Left hindlimb (tissue), 1 donor: ENCODE measurements at regions not wholly inside any gene's neighbourhood (a gene's known extent, or its start where the extent isn't known, plus 50 kb on each side); places are given as distances from the start of the nearest gene placed in this dataset.
"Not testable (repeated sequence)": the region's sequence is repeated elsewhere in the genome, so short reads cannot be mapped to it uniquely, and the experiment has no call there.

Experiments
- DNase-seq: peaks from one replicate; pipeline ENCODE4 v3.0.0-alpha.2; 2018

GRCh38 chr22:26937213-26937612, 279.8 kb downstream of the MIAT start:
- no peak for DNase-seq

- no peak for DNase-seq
These were observed 282.1 kb downstream of the MIAT start for GRCh38 chr22:26939466-26939865.

- no peak for DNase-seq
These were observed 284.7 kb downstream of the MIAT start for GRCh38 chr22:26941896-26942636.

- DNase-seq, result no peak
These were observed 285.2 kb downstream of the MIAT start for GRCh38 chr22:26942637-26942957.

GRCh38 chr22:26945565-26945964, 288.2 kb downstream of the MIAT start:
- no peak for DNase-seq

GRCh38 chr22:26949193-26949592, 291.8 kb downstream of the MIAT start:
- no peak for DNase-seq

GRCh38 chr22:26951139-26951538, 293.8 kb downstream of the MIAT start:
- not testable (repeated sequence) for DNase-seq

- no peak for DNase-seq
These were observed 294.6 kb downstream of the MIAT start for GRCh38 chr22:26952004-26952403.

- DNase-seq, result no peak
These were observed 295.1 kb downstream of the MIAT start for GRCh38 chr22:26952451-26953011.

- DNase-seq, result no peak
These were observed 295.9 kb downstream of the MIAT start for GRCh38 chr22:26953012-26953883.

GRCh38 chr22:26956371-26956770, 299.0 kb downstream of the MIAT start:
- no peak for DNase-seq

GRCh38 chr22:26957176-26957575, 299.8 kb downstream of the MIAT start:
- no peak for DNase-seq

GRCh38 chr22:26957897-26958296, 300.5 kb downstream of the MIAT start:
- DNase-seq, result no peak

- DNase-seq, result no peak
These were observed 301.0 kb downstream of the MIAT start for GRCh38 chr22:26958378-26958777.

GRCh38 chr22:26964642-26965041, 307.3 kb downstream of the MIAT start:
- DNase-seq, result no peak

- DNase-seq, result no peak
These were observed 309.9 kb downstream of the MIAT start for GRCh38 chr22:26967282-26967681.

- DNase-seq, result no peak
These were observed 311.6 kb downstream of the MIAT start for GRCh38 chr22:26968859-26969523.

GRCh38 chr22:26970809-26971394, 313.5 kb downstream of the MIAT start:
- DNase-seq, result no peak

GRCh38 chr22:26972286-26972685, 314.9 kb downstream of the MIAT start:
- no peak for DNase-seq

- not testable (repeated sequence) for DNase-seq
These were observed 315.5 kb downstream of the MIAT start for GRCh38 chr22:26972915-26973314.

GRCh38 chr22:26974034-26974433, 316.6 kb downstream of the MIAT start:
- no peak for DNase-seq

- no peak for DNase-seq
These were observed 317.8 kb downstream of the MIAT start for GRCh38 chr22:26974914-26975803.
